OCI-LY7 (cell line): ENCODE measurements at regions not wholly inside any gene's neighbourhood (a gene's known extent, or its start where the extent isn't known, plus 50 kb on each side); places are given as distances from the start of the nearest gene placed in this dataset.

ENCODE experiments used
- BruUV-seq: library from RNA; stranded (reverse); fragments of 400-500 nt; replicated peaks from 2 replicates; lab custom pipeline; 2021; lab: Mats Ljungman, UMichigan
- CTCF ChIA-PET: fragments of 300-600 bp; sonication (Branson Sonifier 250); formaldehyde crosslinking; loops from one replicate; lab custom pipeline; 2022; ENCODE audit warnings: antibody characterized with exemption; ENCODE audit not compliant: unreplicated experiment; lab: Charles Lee
- POLR2A ChIA-PET: fragments of 300-600 bp; sonication (Branson Sonifier 250); formaldehyde crosslinking; loops from one replicate; lab custom pipeline; 2022; ENCODE audit warnings: antibody characterized with exemption; lab: Charles Lee
- DNase-seq: peaks from one replicate; pipeline ENCODE4 v3.0.0-alpha.2; 2015; ENCODE audit warnings: low spot score
- H2AFZ ChIP-seq: fragments of 200-600 bp; sonication (generic), shearing (Covaris generic); 2 replicates; pipeline ENCODE4 v1.6.1; 2014; ENCODE audit warnings: mild to moderate bottlenecking, antibody characterized with exemption, low read length, moderate library complexity
- H3K27ac ChIP-seq: fragments of 200-600 bp; sonication (generic); 2 replicates; pipeline ENCODE4 v1.5.1; 2014; ENCODE audit warnings: mixed run types, low read depth, mild to moderate bottlenecking, moderate library complexity, low read length, inconsistent platforms; ENCODE audit not compliant: poor library complexity, severe bottlenecking
- H3K36me3 ChIP-seq: fragments of 200-600 bp; sonication (generic); 2 replicates; pipeline ENCODE4 v1.6.1; 2014; ENCODE audit warnings: mild to moderate bottlenecking, antibody characterized with exemption, low read length, moderate library complexity, mixed read lengths; ENCODE audit not compliant: insufficient read depth
- H3K4me1 ChIP-seq: fragments of 200-600 bp; sonication (generic); 2 replicates; pipeline ENCODE4 v1.5.1; 2014; ENCODE audit warnings: mild to moderate bottlenecking, low read length; ENCODE audit not compliant: insufficient read depth, poor library complexity, severe bottlenecking
- H3K4me2 ChIP-seq: fragments of 200-600 bp; sonication (generic); 2 replicates; pipeline ENCODE4 v1.6.1; 2014; ENCODE audit warnings: mild to moderate bottlenecking, low read length
- H3K4me3 ChIP-seq: fragments of 200-600 bp; sonication (generic); 2 replicates; pipeline ENCODE4 v1.5.1; 2014; ENCODE audit warnings: mild to moderate bottlenecking, low read depth, low read length; ENCODE audit not compliant: poor library complexity, severe bottlenecking
- H3K79me2 ChIP-seq: fragments of 200-600 bp; sonication (generic); 2 replicates; pipeline ENCODE4 v1.6.1; 2016; ENCODE audit warnings: low read depth, mild to moderate bottlenecking, low read length, moderate library complexity, mixed read lengths; ENCODE audit not compliant: insufficient read depth
- H3K9me2 ChIP-seq: fragments of 200-600 bp; sonication (generic); 2 replicates; pipeline ENCODE4 v1.6.1; 2016; ENCODE audit warnings: mild to moderate bottlenecking, low read length, mixed read lengths; ENCODE audit not compliant: insufficient read depth
- H3K9me3 ChIP-seq: fragments of 200-600 bp; sonication (generic); 2 replicates; pipeline ENCODE4 v1.6.1; 2014; ENCODE audit warnings: mild to moderate bottlenecking, mixed run types, low read length, mixed read lengths
- H4K20me1 ChIP-seq: fragments of 200-600 bp; sonication (generic); 2 replicates; pipeline ENCODE4 v1.6.1; 2014; ENCODE audit warnings: mild to moderate bottlenecking, antibody characterized with exemption, low read length, moderate library complexity, mixed read lengths; ENCODE audit not compliant: insufficient read depth
- CTCF ChIP-seq: fragments of 200-600 bp; sonication (generic); conservative IDR thresholded peaks from 2 replicates; pipeline ENCODE4 v1.5.1; 2014; ENCODE audit warnings: mild to moderate bottlenecking, antibody characterized with exemption, low read length, moderate library complexity, mixed read lengths
- EZH2phosphoT487 ChIP-seq: fragments of 200-600 bp; sonication (generic); IDR thresholded peaks from 2 replicates; pipeline ENCODE4 v1.6.1; 2018; ENCODE audit warnings: low read depth, borderline replicate concordance, mild to moderate bottlenecking, mixed run types, antibody characterized with exemption, low read length, moderate library complexity, mixed read lengths
- intact Hi-C: fragments of 100-400 bp; cut with micrococcal nuclease; formaldehyde crosslinking; loops from one replicate; pipeline ENCODE4 v1.10.0; 2022; ENCODE audit not compliant: unreplicated experiment

GRCh38 chr3:54064486-54064885 lies 57.9 kb upstream of the CACNA2D3 start:
- no peak for DNase-seq
- H3K36me3 ChIP-seq = no peaks in the 10 kb centered on the region
- no peaks in the 10 kb centered on the region for H3K9me2 ChIP-seq
- ChIA-PET POLR2A (no interaction called here), CTCF (no interaction called here)
- no peak overlapping the region for H3K27ac ChIP-seq
- H4K20me1 ChIP-seq = no peaks in the 10 kb centered on the region
- no peak overlapping the region for H2AFZ ChIP-seq
- H3K4me3 ChIP-seq = no peak overlapping the region
- TF ChIP-seq EZH2phosphoT487 (no peak), CTCF (no peak)
- no peaks in the 10 kb centered on the region for H3K79me2 ChIP-seq
- no peak overlapping the region for H3K4me2 ChIP-seq
- H3K4me1 ChIP-seq = no peaks in the 10 kb centered on the region
- H3K9me3 ChIP-seq = no peaks in the 10 kb centered on the region
- intact Hi-C loops = no loop called here
- BruUV-seq = no TSS peak

- no peak overlapping the region for H3K27ac ChIP-seq
- ChIA-PET POLR2A (no interaction called here), CTCF (no interaction called here)
- H3K36me3 ChIP-seq = no peaks in the 10 kb centered on the region
- TF ChIP-seq CTCF = no peak
- no peak for TF ChIP-seq EZH2phosphoT487
- H2AFZ ChIP-seq = no peak overlapping the region
- no peaks in the 10 kb centered on the region for H3K4me1 ChIP-seq
- H3K4me2 ChIP-seq = no peak overlapping the region
- no peaks in the 10 kb centered on the region for H3K9me3 ChIP-seq
- intact Hi-C loops = no loop called here
- DNase-seq = no peak
- no peaks in the 10 kb centered on the region for H3K79me2 ChIP-seq
- no peaks in the 10 kb centered on the region for H4K20me1 ChIP-seq
- no TSS peak for BruUV-seq
- H3K9me2 ChIP-seq = no peaks in the 10 kb centered on the region
- H3K4me3 ChIP-seq = no peak overlapping the region
These were observed 59.8 kb upstream of the CACNA2D3 start for GRCh38 chr3:54062546-54062945.

GRCh38 chr3:54056521-54056920 lies 65.8 kb upstream of the CACNA2D3 start:
- no peak overlapping the region for H3K4me3 ChIP-seq
- ChIA-PET CTCF (no interaction called here), POLR2A (interaction anchor here (0.7 to 1.0 kb wide), 2 partner anchors 18 to 616 kb away, joined by 3 read pairs; no protein-coding TSS in a partner anchor)
- H2AFZ ChIP-seq = no peak overlapping the region
- TF ChIP-seq CTCF (no peak), EZH2phosphoT487 (no peak)
- H3K79me2 ChIP-seq = no peaks in the 10 kb centered on the region
- intact Hi-C loops = no loop called here
- BruUV-seq = no TSS peak
- H3K4me2 ChIP-seq = no peak overlapping the region
- no peaks in the 10 kb centered on the region for H3K9me3 ChIP-seq
- H4K20me1 ChIP-seq = no peaks in the 10 kb centered on the region
- no peaks in the 10 kb centered on the region for H3K9me2 ChIP-seq
- no peaks in the 10 kb centered on the region for H3K36me3 ChIP-seq
- no peak for DNase-seq
- H3K4me1 ChIP-seq = no peaks in the 10 kb centered on the region
- no peak overlapping the region for H3K27ac ChIP-seq
